ENCODE measurements at regions not wholly inside any gene's neighbourhood (a gene's known extent, or its start where the extent isn't known, plus 50 kb on each side); places are given as distances from the start of the nearest gene placed in this dataset.

DNA sequence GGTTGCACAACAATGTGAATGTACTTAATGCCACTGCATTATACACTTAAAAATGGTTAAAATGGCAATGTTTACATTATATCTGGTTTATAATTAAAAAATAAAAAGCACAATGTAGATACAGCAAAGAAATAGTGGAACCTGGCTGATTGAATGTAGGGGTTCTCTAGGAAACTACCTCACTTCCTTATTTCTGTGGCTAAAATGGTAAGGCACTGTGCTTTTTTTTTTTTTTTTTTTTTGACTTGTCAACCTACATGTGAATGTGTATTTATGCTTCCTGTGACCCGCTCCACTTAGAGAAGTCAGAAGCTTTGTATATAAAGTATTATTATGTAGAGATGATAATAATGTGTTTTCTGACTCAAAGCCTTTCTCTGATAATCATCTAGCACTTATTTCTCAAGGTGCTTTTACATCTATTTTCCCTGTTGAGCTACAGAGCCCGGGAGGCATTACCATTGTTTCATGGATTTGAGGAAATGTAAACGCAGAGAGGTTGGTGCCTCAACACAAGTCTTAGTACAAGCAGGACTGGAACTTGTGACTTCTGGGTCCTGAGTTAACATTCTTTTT lies 55.0 kb downstream of the SOX4 start:
- ChIA-PET POLR2A (interaction anchor here (0.7 kb wide), 1 partner anchor 23 kb away, joined by 5 read pairs; no protein-coding TSS in a partner anchor), CTCF (no interaction called here)
- TF ChIP-seq CTCF (IDR thresholded peaks at IDR 0.05; ENCODE audit: control extremely low read depth, extremely low read depth, low read depth, missing control alignments) = no peak
- DNase-seq (ENCODE audit: extremely low spot score) = peak; percentile 59

DNA sequence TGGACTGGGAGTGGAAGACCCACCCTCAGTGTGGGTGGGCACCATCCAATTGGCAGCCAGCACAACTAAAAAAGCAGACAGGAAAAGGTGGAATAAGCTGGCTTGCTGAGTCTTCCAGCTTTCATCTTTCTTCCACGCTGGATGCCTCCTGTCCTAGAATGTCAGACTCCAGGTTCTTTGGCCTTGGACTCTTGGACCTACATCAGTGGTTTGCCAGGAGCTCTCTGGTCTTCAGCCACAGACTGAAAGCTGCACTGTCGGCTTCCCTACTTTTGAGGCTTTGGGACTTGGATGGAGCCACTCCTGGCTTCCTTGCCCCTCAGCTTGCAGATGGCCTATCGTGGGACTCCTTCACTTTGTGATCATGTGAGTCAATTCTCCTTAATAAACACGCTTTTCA lies 59.8 kb downstream of the SOX4 start:
- no peak for TF ChIP-seq CTCF (IDR thresholded peaks at IDR 0.05; ENCODE audit: control extremely low read depth, extremely low read depth, low read depth, missing control alignments)
- CTCF ChIA-PET = interaction anchor here (1.3 kb wide), 1 partner anchor 9 kb away, joined by 4 read pairs; no protein-coding TSS in a partner anchor
- POLR2A ChIA-PET = no interaction called here
- no peak for DNase-seq (ENCODE audit: extremely low spot score)

DNA sequence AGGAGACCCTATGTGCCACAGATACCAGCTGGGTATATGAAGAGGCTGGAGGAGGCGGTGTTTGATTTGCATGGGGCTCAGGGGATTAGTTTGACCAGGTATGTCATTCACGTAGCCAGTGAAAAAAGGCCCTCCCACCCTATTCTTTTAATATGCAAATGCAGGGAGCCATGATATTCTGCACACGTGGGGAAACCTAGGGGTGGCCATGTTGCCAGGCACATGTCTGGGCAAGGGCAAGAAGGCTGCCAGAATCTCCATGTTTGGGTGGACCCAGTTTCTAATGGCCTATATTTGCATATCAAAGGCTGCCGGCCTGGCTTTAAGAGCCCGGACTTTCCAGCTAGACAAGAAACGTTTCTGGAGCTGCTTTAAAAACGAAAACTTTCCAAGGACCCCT lies 60.4 kb downstream of the SOX4 start:
- CTCF ChIA-PET = interaction anchor here (1.0 to 1.3 kb wide), 2 partner anchors 8 to 15 kb away, joined by 3 to 4 read pairs; no protein-coding TSS in a partner anchor
- POLR2A ChIA-PET = no interaction called here
- TF ChIP-seq CTCF (IDR thresholded peaks at IDR 0.05; ENCODE audit: control extremely low read depth, extremely low read depth, low read depth, missing control alignments) = no peak
- DNase-seq (ENCODE audit: extremely low spot score) = no peak

- CTCF ChIA-PET = interaction anchor here (1.0 to 1.3 kb wide), 2 partner anchors 8 to 16 kb away, joined by 3 to 4 read pairs; no protein-coding TSS in a partner anchor
These were observed 60.8 kb downstream of the SOX4 start for GRCh38 chr6:21654361-21654760.

GRCh38 chr6:21663966-21664313 lies 70.4 kb downstream of the SOX4 start:
- no peak for TF ChIP-seq CTCF (IDR thresholded peaks at IDR 0.05; ENCODE audit: control extremely low read depth, extremely low read depth, low read depth, missing control alignments)
- DNase-seq (ENCODE audit: extremely low spot score) = no peak
- CTCF ChIA-PET = no interaction called here
- POLR2A ChIA-PET = no interaction called here

More at GRCh38 chr6:21654361-21654760, 60.8 kb downstream of the SOX4 start:
- DNase-seq (ENCODE audit: extremely low spot score) = no peak
- no peak for TF ChIP-seq CTCF (IDR thresholded peaks at IDR 0.05; ENCODE audit: control extremely low read depth, extremely low read depth, low read depth, missing control alignments)
- POLR2A ChIA-PET = no interaction called here

DNA sequence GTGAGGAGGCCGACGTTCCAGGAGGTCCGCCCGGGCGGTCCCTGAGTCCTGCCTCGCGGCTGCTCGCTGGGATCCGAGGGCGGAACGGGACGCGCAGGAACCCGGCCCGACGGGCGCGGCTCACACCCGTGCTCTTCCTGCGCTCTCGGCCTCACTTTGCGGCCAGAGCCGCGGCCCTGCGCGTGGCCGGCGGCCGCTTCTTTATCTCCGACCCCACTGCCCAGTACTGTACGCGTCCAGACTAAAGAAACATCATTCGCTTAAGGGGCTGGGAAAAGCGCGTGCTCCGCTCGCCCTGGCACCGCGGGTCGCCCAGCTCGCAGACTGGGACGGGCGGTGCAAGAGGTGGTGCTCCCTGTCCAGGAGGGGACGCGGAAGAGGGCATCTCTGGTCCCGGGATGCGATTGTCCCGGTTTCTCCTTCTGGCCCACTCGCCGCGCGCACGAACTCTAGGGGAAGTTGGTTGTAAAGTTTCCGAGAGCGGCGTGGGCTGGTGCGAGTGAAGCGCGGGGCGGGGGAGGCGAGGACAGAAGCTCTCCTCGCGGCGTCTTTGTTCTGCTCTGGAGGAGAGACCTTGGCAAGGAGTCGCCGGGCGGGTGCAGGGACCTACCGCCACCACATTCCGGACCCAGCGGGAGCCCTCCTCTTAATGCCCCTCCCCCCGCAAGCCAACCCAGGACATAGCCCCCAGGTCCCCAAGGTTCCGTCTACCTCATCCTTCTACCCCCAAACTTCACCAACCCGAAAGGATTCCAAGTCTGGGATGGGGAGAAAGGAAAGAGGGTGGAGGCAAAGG lies 71.0 kb downstream of the SOX4 start:
- no peak for DNase-seq (ENCODE audit: extremely low spot score)
- ChIA-PET POLR2A (interaction anchor here (0.7 kb wide), 1 partner anchor 70 kb away, joined by 3 read pairs; no protein-coding TSS in a partner anchor), CTCF (no interaction called here)
- no peak for TF ChIP-seq CTCF (IDR thresholded peaks at IDR 0.05; ENCODE audit: control extremely low read depth, extremely low read depth, low read depth, missing control alignments)
